ENCODE measurements at regions not wholly inside any gene's neighbourhood (a gene's known extent, or its start where the extent isn't known, plus 50 kb on each side); places are given as distances from the start of the nearest gene placed in this dataset.
"Not testable (repeated sequence)": the region's sequence is repeated elsewhere in the genome, so short reads cannot be mapped to it uniquely, and the experiment has no call there.

DNA sequence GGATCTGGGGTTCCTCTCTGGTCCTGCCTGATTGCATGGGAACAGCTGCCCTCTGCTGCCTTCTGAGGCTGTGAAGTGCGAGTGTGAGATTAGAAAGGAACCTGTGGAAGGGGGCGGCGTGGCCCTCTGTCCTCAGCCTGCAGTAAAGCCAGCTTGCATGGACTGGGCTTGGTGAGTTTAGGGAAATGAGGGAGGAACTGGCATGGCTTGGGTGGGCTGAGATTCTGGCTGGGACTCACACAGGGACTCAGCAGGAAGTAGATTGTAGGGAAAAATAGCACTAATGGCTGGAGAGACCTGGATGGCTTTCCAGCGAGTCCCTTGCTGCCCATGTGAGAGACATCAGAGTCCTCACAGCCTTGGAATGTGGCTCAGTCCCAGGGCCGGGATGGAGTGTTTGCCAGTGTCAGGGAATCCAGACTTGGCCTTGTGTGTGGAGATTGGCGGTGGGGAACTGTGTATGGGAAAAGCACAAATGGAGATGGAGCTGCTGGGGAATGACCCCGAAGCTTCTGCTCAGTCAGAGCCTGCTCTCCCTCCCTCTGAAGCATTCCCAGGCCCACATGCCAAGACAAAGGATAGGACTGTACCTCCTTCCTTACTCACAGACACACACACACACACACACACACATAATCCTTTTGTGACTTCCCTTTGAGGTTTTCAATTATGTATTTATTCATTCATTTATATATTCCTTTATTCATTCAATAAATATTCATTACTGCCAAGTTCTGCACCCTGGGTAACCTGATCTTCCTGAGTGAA lies 115.4 kb downstream of the ACAA2 start:
- H3K36me3 ChIP-seq (ENCODE audit: control insufficient read depth in 2 of 2, insufficient read depth in 2 of 2, low read length in 1 of 2): no peaks in the 10 kb centered on the region
- 60 to 65% methylated on average over 7 of the region's 7 CpGs for WGBS, 2 donors

DNA sequence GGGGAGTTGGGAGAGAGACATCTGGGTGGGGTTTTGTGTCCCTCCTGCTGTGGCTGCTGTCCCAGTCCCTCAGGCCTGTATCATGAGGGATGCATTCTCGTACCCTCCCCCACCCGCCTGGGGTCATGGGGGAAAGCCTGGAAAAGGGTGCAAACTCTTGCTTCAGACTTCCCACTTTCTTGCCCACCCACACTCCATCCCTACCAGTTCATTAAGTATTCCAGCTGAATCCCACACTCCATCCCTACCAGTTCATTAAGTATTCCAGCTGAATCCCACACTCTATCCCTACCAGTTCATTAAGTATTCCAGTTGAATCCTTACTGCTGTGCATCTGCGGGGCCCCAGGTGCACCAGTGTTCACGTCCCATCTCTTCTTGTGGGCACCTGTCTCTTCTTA lies 116.3 kb downstream of the ACAA2 start:
- Histone ChIP-seq H3K4me3 (ENCODE audit: low read depth in 1 of 2, low read length in 2 of 2) (no peak overlapping the region), H3K9me3 (ENCODE audit: control insufficient read depth in 2 of 2, insufficient read depth in 1 of 2, low read depth in 1 of 2, low read length in 1 of 2) (no peaks in the 10 kb centered on the region), H3K36me3 (ENCODE audit: control insufficient read depth in 2 of 2, insufficient read depth in 2 of 2, low read length in 1 of 2) (no peaks in the 10 kb centered on the region), H3K27me3 (ENCODE audit: control insufficient read depth in 1 of 2, insufficient read depth in 2 of 2, low read length in 2 of 2) (no peaks in the 10 kb centered on the region), H3K27ac (ENCODE audit: low read depth in 2 of 2, low read length in 1 of 2) (no peak overlapping the region), H3K4me1 (ENCODE audit: control insufficient read depth in 2 of 2, insufficient read depth in 2 of 2, low read length in 1 of 2) (no peaks in the 10 kb centered on the region)
- WGBS, 2 donors: 83 to 93% methylated on average over 4 of the region's 4 CpGs

More for the DNA sequence above, 115.4 kb downstream of the ACAA2 start:
- Histone ChIP-seq H3K27me3 (ENCODE audit: control insufficient read depth in 1 of 2, insufficient read depth in 2 of 2, low read length in 2 of 2) (no peaks in the 10 kb centered on the region), H3K27ac (ENCODE audit: low read depth in 2 of 2, low read length in 1 of 2) (no peak overlapping the region), H3K4me1 (ENCODE audit: control insufficient read depth in 2 of 2, insufficient read depth in 2 of 2, low read length in 1 of 2) (no peaks in the 10 kb centered on the region), H3K4me3 (ENCODE audit: low read depth in 1 of 2, low read length in 2 of 2) (no peak overlapping the region), H3K9me3 (ENCODE audit: control insufficient read depth in 2 of 2, insufficient read depth in 1 of 2, low read depth in 1 of 2, low read length in 1 of 2) (no peaks in the 10 kb centered on the region)

DNA sequence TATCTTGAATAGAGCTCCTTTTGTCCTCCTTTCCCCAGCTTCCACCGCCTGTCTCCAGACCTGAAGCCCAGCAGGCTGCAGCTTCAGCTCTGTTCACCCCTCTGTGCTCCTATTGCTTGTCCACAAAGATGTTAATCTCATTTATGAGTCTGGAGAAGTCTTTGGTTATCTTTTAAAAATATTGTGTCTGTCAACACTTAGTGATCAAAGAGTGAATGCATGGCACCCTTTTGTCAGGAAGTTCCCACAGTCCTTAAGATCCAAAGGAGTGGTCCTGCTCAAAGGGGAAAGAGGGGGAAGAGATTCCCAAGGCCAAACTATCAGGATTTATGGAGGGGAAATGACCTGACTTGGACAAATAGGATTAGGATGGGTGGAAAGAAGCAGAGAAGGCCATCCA lies 118.9 kb downstream of the ACAA2 start:
- Histone ChIP-seq H3K4me1 (ENCODE audit: control insufficient read depth in 2 of 2, insufficient read depth in 2 of 2, low read length in 1 of 2) (no peaks in the 10 kb centered on the region), H3K27me3 (ENCODE audit: control insufficient read depth in 1 of 2, insufficient read depth in 2 of 2, low read length in 2 of 2) (no peaks in the 10 kb centered on the region), H3K4me3 (ENCODE audit: low read depth in 1 of 2, low read length in 2 of 2) (no peak overlapping the region), H3K36me3 (ENCODE audit: control insufficient read depth in 2 of 2, insufficient read depth in 2 of 2, low read length in 1 of 2) (no peaks in the 10 kb centered on the region), H3K9me3 (ENCODE audit: control insufficient read depth in 2 of 2, insufficient read depth in 1 of 2, low read depth in 1 of 2, low read length in 1 of 2) (no peaks in the 10 kb centered on the region), H3K27ac (ENCODE audit: low read depth in 2 of 2, low read length in 1 of 2) (no peak overlapping the region)
- WGBS, 2 donors: 94% methylated on average over 1 of the region's 1 CpG

DNA sequence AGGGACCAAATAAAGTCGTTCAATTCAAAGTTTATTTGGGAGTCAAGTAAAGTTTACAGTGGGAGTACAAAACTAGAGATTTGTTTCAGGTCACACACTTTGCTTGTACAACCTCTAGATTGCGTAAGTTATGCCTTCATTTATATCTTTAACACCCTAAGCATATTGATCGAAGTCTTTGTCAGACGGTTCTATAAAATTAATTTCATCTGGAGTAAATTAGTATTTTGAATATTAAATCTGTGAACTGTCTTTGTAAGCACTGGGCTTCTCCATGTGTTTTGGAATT lies 119.7 kb downstream of the ACAA2 start:
- Histone ChIP-seq H3K4me3 (ENCODE audit: low read depth in 1 of 2, low read length in 2 of 2) (no peak overlapping the region), H3K4me1 (ENCODE audit: control insufficient read depth in 2 of 2, insufficient read depth in 2 of 2, low read length in 1 of 2) (no peaks in the 10 kb centered on the region), H3K27me3 (ENCODE audit: control insufficient read depth in 1 of 2, insufficient read depth in 2 of 2, low read length in 2 of 2) (no peaks in the 10 kb centered on the region), H3K9me3 (ENCODE audit: control insufficient read depth in 2 of 2, insufficient read depth in 1 of 2, low read depth in 1 of 2, low read length in 1 of 2) (no peaks in the 10 kb centered on the region), H3K27ac (ENCODE audit: low read depth in 2 of 2, low read length in 1 of 2) (no peak overlapping the region), H3K36me3 (ENCODE audit: control insufficient read depth in 2 of 2, insufficient read depth in 2 of 2, low read length in 1 of 2) (no peaks in the 10 kb centered on the region)
- 75 to 79% methylated on average over 4 of the region's 4 CpGs for WGBS, 2 donors

DNA sequence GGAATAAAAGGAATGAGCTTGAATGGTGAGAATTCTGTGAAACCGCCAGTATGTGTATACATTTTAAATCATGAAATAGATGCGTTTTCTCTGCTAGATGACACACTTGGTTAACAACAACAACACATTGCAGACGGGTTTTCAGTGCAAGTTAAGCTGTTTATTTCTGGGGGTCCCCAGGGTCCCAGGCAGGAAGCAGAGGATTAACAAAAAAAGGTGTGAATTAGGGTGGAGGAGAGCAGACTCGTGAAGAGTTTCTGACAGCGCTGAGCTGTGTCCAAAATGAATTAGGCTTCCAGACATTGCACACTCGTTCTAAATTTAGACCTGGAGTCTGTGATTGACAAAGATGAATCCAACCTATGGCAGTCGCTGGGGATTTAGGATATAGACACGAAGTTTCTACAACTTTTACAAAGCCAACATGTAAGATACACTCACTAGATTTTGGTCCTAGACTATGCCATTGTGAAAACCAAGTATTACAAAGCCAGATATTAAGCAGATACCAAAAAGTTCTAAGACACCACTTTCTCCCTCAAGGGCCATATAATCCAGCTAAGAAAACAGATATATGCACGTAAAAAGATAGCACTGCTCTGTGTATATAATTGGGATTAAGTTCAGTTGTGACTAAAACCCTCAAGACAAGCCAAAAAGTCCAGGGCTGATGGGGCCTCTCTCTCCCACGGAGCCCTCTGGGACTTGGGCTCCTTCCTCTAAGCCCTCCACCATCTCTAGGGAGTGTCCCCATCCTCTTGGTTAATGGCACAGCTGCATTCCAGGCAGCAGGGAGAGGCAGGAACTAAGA lies 120.2 kb downstream of the ACAA2 start:
- WGBS, 2 donors: 74 to 75% methylated on average over 10 of the region's 10 CpGs
- no peak overlapping the region for H3K4me3 ChIP-seq (ENCODE audit: low read depth in 1 of 2, low read length in 2 of 2)

DNA sequence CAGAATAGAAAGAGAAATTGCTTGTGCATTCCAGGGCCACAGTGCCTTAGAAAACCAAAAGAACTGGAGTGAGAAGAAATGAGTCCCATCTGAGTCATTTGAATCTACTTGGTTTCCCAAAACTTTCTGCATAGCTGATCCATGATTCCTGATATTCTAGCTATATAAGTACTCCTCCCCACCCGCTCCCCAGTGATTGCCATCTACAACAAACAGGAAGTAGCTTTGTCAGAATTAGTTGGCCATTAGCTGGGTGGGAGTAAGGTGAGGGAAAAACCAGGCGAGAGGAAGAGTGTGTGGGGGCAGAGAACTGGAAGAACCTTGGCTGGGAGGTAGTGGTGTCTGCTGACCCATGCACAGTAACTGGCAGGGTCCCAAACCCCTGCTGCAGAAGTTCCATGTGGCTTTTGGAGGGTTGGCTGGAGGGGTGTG lies 122.1 kb downstream of the ACAA2 start:
- Histone ChIP-seq H3K9me3 (ENCODE audit: control insufficient read depth in 2 of 2, insufficient read depth in 1 of 2, low read depth in 1 of 2, low read length in 1 of 2) (no peaks in the 10 kb centered on the region), H3K27ac (ENCODE audit: low read depth in 2 of 2, low read length in 1 of 2) (no peak overlapping the region)

More for the DNA sequence above, 120.2 kb downstream of the ACAA2 start:
- Histone ChIP-seq H3K4me1 (ENCODE audit: control insufficient read depth in 2 of 2, insufficient read depth in 2 of 2, low read length in 1 of 2) (no peaks in the 10 kb centered on the region), H3K9me3 (ENCODE audit: control insufficient read depth in 2 of 2, insufficient read depth in 1 of 2, low read depth in 1 of 2, low read length in 1 of 2) (no peaks in the 10 kb centered on the region), H3K36me3 (ENCODE audit: control insufficient read depth in 2 of 2, insufficient read depth in 2 of 2, low read length in 1 of 2) (no peaks in the 10 kb centered on the region), H3K27ac (ENCODE audit: low read depth in 2 of 2, low read length in 1 of 2) (no peak overlapping the region), H3K27me3 (ENCODE audit: control insufficient read depth in 1 of 2, insufficient read depth in 2 of 2, low read length in 2 of 2) (no peaks in the 10 kb centered on the region)

DNA sequence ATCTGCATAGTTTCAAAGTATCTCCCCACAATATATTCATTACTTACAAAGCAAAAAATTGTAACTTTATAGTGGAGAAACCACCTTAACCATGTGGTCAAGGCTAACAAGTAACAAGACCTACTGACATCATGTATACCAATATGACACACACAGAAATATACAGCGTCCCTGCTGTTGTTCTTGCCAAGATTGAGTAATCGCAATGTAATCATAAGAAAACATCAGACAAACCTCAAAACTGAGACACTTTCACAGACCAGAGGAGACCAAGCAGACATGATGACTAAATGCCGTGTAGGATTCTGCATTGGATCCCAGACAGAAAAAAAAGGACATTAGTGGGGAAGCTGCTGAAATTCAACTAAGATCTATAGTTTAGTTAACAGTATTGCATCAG lies 123.0 kb downstream of the ACAA2 start:
- Histone ChIP-seq H3K4me1 (ENCODE audit: control insufficient read depth in 2 of 2, insufficient read depth in 2 of 2, low read length in 1 of 2) (no peaks in the 10 kb centered on the region), H3K27me3 (ENCODE audit: control insufficient read depth in 1 of 2, insufficient read depth in 2 of 2, low read length in 2 of 2) (no peaks in the 10 kb centered on the region), H3K36me3 (ENCODE audit: control insufficient read depth in 2 of 2, insufficient read depth in 2 of 2, low read length in 1 of 2) (no peaks in the 10 kb centered on the region), H3K27ac (ENCODE audit: low read depth in 2 of 2, low read length in 1 of 2) (no peak overlapping the region), H3K9me3 (ENCODE audit: control insufficient read depth in 2 of 2, insufficient read depth in 1 of 2, low read depth in 1 of 2, low read length in 1 of 2) (no peaks in the 10 kb centered on the region), H3K4me3 (ENCODE audit: low read depth in 1 of 2, low read length in 2 of 2) (no peak overlapping the region)
- WGBS, 2 donors: 47 to 67% methylated on average over 3 of the region's 3 CpGs

More for the DNA sequence above, 122.1 kb downstream of the ACAA2 start:
- Histone ChIP-seq H3K27me3 (ENCODE audit: control insufficient read depth in 1 of 2, insufficient read depth in 2 of 2, low read length in 2 of 2) (no peaks in the 10 kb centered on the region), H3K4me1 (ENCODE audit: control insufficient read depth in 2 of 2, insufficient read depth in 2 of 2, low read length in 1 of 2) (no peaks in the 10 kb centered on the region), H3K36me3 (ENCODE audit: control insufficient read depth in 2 of 2, insufficient read depth in 2 of 2, low read length in 1 of 2) (no peaks in the 10 kb centered on the region), H3K4me3 (ENCODE audit: low read depth in 1 of 2, low read length in 2 of 2) (no peak overlapping the region)
- 55% methylated on average over 2 of the region's 2 CpGs for WGBS, 2 donors

DNA sequence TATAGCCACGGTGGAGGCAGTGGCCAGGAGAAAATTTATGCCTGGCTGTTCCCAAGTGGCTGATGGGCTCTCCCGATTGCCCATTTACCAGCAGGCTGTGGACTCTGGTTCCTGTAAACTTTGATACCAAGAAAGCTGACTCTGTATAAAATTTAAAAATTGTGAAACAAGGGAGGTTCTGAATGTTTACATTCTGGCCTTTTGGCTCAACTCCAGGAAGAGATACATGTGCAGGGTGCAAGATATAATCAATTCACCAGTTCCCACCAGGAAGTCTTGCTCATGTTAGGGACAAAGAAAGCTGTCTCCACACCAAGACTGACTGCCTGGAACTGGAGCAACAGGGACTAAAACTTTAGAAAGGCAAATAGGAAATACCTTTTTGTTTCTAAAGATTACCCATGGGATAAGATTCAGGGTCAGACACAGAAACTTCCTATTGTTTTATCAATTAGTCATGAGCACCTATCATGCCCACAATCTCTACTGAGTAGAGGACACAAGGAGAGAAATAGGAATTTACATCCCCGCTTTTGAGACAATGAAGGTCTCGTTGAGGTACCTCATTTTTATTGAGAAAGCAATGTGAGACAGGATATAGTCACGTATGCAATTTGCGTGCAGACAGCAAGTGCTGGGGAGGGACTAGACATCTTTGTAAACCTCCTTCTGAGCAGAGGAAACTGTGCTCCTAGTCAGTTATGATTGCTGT lies 123.5 kb downstream of the LIPG start:
- Histone ChIP-seq H3K4me1 (ENCODE audit: control insufficient read depth in 2 of 2, insufficient read depth in 2 of 2, low read length in 1 of 2) (no peaks in the 10 kb centered on the region), H3K27ac (ENCODE audit: low read depth in 2 of 2, low read length in 1 of 2) (no peak overlapping the region), H3K36me3 (ENCODE audit: control insufficient read depth in 2 of 2, insufficient read depth in 2 of 2, low read length in 1 of 2) (no peaks in the 10 kb centered on the region), H3K4me3 (ENCODE audit: low read depth in 1 of 2, low read length in 2 of 2) (no peak overlapping the region), H3K9me3 (ENCODE audit: control insufficient read depth in 2 of 2, insufficient read depth in 1 of 2, low read depth in 1 of 2, low read length in 1 of 2) (no peaks in the 10 kb centered on the region), H3K27me3 (ENCODE audit: control insufficient read depth in 1 of 2, insufficient read depth in 2 of 2, low read length in 2 of 2) (no peaks in the 10 kb centered on the region)
- WGBS, 2 donors: 67 to 76% methylated on average over 6 of the region's 6 CpGs

DNA sequence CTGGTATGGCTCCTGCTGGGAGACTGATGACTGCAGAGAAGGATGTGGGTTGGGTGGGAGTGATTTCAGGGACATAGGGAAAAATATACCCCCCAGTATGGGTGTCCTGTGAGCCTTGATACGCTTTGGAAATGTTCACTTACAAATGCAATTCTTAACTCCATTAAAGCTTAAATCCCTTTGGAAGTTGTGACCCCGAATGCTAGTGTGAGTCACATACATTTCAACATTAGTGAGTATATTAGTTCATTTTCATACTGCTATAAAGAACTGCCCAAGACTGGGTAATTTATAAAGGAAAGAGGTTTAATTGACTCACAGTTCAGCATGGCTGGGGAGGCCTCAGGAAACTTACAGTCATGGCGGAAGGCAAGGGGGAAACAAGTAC lies 120.9 kb downstream of the LIPG start:
- H3K4me1 ChIP-seq (ENCODE audit: control insufficient read depth in 2 of 2, insufficient read depth in 2 of 2, low read length in 1 of 2); H3K36me3 ChIP-seq (ENCODE audit: control insufficient read depth in 2 of 2, insufficient read depth in 2 of 2, low read length in 1 of 2); H3K27me3 ChIP-seq (ENCODE audit: control insufficient read depth in 1 of 2, insufficient read depth in 2 of 2, low read length in 2 of 2); H3K4me3 ChIP-seq (ENCODE audit: low read depth in 1 of 2, low read length in 2 of 2); H3K27ac ChIP-seq (ENCODE audit: low read depth in 2 of 2, low read length in 1 of 2); H3K9me3 ChIP-seq (ENCODE audit: control insufficient read depth in 2 of 2, insufficient read depth in 1 of 2, low read depth in 1 of 2, low read length in 1 of 2): not testable (repeated sequence)
- 91 to 93% methylated on average over 3 of the region's 3 CpGs for WGBS, 2 donors

All from esophagus (tissue), 2 donors.